Inferior parietal cortex (tissue), 1 donor: ENCODE measurements at regions not wholly inside any gene's neighbourhood (a gene's known extent, or its start where the extent isn't known, plus 50 kb on each side); places are given as distances from the start of the nearest gene placed in this dataset.

Experiments
- DNase-seq: peaks from one replicate; pipeline ENCODE4 v3.0.0-alpha.2; 2016; ENCODE audit errors: extremely low spot score

DNA sequence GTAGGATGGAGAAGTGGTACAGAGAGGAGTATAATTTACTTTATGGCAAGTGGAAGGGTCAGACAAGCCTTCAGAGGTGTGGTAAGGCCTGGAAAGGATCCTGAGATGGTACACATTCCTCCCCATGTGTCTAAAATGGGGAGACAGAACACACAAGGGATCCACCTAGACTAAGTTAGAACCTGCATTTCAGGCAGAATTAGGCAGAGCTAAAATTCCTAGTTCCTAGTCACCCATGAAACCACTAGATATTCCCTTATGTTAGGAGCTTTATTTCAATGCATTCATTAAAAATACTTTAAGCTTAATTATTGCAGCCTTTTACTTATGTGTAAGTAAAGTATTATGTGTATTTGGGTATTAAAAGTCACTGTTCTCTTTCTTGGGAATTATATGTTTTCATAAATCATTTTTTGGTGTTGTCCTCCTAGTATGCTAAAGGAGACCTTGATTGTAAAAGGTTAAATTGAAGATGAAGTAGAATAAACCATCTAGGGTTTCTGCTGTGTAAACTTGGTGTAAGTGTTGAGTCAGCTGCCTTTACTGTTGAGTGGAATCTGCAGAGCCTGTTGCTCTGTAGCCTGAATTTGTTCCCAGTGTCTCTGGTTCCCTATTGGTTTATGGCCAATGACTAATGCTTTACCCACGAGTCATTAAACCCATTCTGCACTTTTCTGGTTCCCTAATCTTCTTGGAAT lies 423.2 kb downstream of the ATP23 start:
- no peak for DNase-seq

GRCh38 chr12:58365087-58365390 lies 423.7 kb downstream of the ATP23 start:
- no peak for DNase-seq

GRCh38 chr12:58367041-58367440 lies 425.7 kb downstream of the ATP23 start:
- DNase-seq, result no peak

DNA sequence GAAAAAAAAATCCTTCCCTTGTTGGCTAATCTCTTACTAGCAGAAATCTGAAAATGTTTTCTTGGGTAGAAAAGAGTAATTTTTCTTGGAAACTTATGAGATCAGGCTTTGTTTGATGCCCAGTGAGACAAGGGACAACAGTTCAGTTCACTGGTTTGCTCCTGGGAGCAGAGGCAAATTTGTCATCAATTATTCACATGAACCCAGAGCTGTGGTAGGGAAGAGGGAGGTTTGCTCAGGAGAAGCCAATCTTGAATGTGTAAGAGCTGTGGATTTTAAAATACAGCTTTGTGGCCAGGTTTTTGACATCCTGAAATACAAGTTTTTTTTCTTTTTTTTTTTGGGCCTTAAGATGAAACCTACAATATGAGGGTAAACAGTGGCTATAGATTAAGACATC lies 426.6 kb downstream of the ATP23 start:
- no peak for DNase-seq

GRCh38 chr12:58369576-58369975 lies 428.2 kb downstream of the ATP23 start:
- DNase-seq, result no peak

GRCh38 chr12:58372298-58372697 lies 430.9 kb downstream of the ATP23 start:
- no peak for DNase-seq

- no peak for DNase-seq
Measured at GRCh38 chr12:58378028-58378427, 436.7 kb downstream of the ATP23 start.

- no peak for DNase-seq
Measured at GRCh38 chr12:58381546-58381945, 440.2 kb downstream of the ATP23 start.

- no peak for DNase-seq
Measured at GRCh38 chr12:58384196-58384595, 442.8 kb downstream of the ATP23 start.

DNA sequence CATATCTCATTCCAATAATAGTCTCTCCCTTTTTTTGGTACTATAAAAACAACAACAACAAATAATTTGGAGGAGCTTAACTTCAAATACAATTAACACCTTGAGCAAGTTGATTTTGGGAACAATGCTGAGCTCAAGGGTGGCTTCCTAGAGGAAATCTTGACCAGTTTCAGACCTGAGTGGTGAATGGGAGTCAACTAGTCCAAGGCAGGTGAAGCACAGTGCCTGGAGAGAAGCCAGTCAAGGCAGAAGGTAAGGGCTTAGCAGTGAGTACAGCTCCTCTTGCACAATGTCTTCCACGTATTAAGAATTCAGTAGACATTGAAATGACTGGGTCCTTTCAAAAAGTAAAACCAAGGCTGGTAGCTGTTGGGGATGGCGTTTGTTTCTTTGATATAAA lies 444.8 kb downstream of the ATP23 start:
- DNase-seq, result no peak

DNA sequence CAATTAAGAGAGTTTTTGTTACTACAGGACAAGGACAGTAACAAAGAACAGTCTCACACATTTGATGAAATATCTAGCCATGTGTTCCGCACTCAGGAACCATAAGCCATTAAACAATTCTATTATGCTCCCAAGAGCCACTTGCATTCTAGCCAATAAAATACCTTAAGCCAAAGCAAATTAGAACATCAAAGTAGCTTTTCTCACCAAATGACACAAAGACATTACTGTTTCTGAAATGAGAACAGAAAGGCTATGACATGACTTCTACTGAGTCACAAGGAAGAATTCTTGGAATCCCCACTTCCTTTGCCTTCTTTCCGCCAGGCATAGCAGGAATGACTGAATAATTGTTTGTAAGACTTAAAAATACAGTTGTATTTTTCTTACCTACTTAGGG lies 445.8 kb downstream of the ATP23 start:
- no peak for DNase-seq

GRCh38 chr12:58388261-58388660 lies 446.9 kb downstream of the ATP23 start:
- no peak for DNase-seq

DNA sequence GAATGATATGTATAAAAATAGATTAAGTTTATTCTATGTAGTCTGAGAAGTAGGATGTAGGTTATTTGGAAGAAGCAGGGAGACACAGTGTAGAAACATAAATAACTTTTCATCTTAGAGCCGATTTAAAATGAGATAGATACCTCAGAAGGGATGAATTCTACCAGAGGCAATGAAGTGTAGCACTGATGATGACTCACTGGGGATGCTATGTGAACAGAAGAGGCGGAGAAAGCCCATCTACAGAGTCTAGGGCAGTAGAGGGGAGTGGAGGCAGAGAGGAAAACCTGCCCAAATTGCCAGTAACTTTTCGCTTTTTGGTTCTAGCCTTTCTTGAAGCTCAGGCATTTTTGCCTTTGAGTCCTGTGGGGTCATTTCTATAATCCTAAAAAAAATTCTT lies 451.8 kb downstream of the ATP23 start:
- DNase-seq, result no peak

DNA sequence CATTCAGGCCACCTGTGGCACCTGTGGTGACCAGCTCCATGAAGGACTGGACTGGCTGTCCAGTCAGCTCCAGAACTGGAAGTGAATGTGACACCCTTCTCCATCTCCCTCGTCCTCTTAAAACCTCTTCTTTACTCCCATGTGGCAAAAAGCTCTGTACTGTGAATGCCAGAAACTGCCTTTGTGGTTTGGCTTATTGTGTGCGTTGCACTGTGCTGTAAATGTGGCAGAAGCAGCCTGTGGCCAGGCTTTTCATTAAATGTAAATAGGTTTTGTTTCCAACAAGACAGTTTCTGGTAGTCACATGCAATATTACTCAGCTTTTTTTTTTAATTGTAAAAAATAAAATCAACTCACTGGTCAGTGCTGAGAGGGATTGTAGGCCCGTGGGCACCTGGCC lies 453.7 kb downstream of the ATP23 start:
- DNase-seq, result no peak

DNA sequence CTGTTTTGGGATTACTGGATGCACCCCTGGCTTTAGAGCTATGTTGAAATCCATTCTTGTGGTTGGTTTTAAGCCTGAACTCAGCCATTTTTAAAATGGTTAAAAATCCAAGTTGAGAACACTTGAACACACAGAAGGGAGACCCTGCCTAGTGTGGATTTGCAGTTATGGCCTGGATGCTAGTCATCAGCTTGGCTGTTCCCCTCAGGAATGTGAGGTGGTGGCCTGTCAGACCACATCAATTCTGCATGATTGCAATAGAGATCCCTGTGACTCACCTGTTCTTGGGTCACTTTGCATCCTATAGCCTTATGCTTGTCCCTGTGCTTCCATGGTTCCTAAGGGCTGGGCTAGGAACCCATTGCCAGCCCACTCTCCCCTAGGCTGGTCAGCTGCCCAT lies 454.1 kb downstream of the ATP23 start:
- no peak for DNase-seq

DNA sequence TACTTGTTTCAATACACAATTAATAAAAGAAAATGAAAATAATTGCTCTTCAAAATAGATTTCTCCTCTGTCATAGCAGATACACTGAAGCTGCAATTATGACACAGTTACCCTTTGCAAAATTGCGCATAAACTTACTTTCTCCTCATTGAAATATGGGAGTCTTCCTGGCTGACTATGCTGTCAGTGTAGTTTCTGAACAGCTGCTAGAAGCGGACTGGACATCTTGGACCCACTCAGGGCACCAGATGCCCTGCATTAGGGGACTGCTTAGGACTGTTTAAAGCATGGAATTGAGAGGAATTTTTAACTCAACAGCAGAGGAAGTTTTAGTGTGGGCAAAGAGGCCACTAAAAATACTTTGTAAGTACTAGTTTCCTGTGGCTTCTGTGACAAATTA lies 454.9 kb downstream of the ATP23 start:
- no peak for DNase-seq

- DNase-seq, result no peak
Measured at GRCh38 chr12:58405363-58405762, 464.0 kb downstream of the ATP23 start.

GRCh38 chr12:58408516-58408915 lies 467.1 kb downstream of the ATP23 start:
- no peak for DNase-seq

GRCh38 chr12:58412461-58413060 lies 471.2 kb downstream of the ATP23 start:
- DNase-seq, result no peak

DNA sequence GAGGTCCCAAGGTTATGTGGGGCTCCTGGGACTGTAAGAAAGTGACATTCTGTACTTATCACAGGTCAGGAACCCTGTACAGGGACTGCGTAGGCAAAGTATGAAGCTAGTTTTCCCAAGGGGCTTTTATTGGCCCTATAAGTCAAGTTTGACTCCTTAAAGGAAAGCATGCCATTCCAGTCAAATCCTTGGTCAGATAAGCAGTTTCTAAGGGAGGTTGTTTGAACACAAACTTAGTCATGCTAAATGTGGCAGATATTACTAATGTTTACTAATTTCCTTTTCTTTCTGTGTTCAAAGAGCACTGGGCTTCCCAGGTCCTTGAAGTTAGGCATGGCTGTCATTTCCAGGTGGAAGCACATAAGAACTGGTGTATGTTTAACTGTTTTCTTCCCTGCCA lies 472.4 kb downstream of the ATP23 start:
- DNase-seq, result no peak

- DNase-seq, result no peak
Measured at GRCh38 chr12:58414398-58414871, 473.1 kb downstream of the ATP23 start.

DNA sequence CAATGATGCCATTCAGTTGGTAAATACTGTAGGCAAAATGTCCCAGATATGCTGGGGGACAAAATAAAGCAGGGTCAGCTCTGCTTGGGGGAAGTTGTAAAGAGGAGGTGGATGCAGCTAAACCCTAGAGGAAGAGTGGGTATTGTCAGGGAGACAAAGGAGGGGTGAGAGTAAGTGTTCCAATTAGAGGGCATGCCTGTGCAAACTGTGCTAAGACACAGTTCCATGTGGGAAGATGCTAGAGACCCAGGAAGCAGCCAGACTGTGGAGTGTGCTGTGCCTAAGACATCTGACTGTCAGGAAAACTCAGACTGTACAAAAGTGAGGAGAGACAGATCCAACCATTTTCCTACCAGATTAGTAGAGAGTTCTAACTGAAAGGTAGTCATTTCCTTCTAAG lies 474.3 kb downstream of the ATP23 start:
- no peak for DNase-seq

GRCh38 chr12:58416236-58416635 lies 474.9 kb downstream of the ATP23 start:
- no peak for DNase-seq

- no peak for DNase-seq
Measured at GRCh38 chr12:58419196-58419760, 477.9 kb downstream of the ATP23 start.
